RCC 7860 (cell line): ENCODE measurements at regions not wholly inside any gene's neighbourhood (a gene's known extent, or its start where the extent isn't known, plus 50 kb on each side); places are given as distances from the start of the nearest gene placed in this dataset.
"Not testable (repeated sequence)": the region's sequence is repeated elsewhere in the genome, so short reads cannot be mapped to it uniquely, and the experiment has no call there.

Experiments used
- DNase-seq: peaks from one replicate; pipeline ENCODE4 v3.0.0-alpha.2; 2015; ENCODE audit warnings: low spot score
- FAIRE-seq: peaks from 2 replicates; lab custom pipeline; 2012; peaks lifted over from hg19 to GRCh38; lab: Jason Lieb, UNC

DNA sequence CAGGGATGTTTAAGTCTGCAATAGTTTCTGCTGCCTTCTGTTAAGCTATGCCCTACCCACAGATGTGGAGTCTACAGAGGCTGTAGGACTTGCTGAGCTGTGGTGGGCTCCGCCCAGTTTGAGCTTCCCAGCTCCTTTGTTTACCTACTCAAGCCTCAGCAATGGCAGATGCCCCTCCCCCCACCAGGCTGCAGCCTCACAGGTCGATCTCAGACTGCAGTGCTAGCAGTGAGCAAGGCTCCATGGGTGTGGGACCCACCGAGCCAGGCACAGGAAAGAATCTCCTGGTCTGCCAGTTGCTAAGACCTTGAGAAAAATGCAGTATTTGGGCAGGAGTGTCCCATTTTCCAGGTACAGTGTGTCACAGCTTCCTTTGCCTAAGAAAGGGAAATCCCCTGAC lies 435.2 kb upstream of the TOM1L1 start:
- not testable (repeated sequence) for DNase-seq, FAIRE-seq

DNA sequence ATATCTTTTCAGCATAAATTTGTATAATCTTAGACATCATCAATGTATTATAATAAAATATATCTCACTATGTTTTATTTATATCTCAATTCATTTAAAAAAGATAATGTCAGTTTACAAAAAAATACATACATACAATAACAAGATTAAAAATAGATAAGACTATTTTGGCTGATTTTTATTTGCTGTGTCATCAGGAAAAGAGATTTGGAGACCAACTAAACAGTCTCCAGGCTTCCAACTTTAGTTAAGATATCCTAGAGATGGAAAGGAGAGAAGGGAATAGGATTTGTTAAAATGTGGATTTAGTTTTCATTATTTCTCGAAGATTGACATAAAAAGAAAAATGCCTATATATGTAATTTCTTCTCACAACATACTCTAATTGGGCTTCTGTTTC lies 433.8 kb upstream of the TOM1L1 start:
- DNase-seq, result no peak
- no peak for FAIRE-seq

DNA sequence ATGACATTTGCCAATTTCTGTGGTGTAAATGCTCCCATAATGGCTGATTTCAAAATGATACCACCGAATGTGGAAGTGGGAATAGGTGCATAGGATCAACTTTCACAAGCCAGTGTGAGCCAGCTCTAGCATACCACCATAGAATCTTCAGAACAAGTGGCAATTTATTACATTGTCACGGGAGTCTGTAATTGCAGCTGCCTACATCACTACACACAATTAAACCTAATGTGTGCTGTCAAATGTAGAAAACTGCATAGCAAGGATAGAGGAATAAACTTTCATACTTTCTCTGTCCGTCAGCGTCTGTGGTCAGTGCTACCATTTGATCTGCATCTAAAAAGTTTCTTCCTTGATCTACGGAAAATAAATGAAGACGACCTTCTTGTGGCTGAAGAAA lies 417.8 kb upstream of the TOM1L1 start:
- no peak for FAIRE-seq
- DNase-seq, result no peak

DNA sequence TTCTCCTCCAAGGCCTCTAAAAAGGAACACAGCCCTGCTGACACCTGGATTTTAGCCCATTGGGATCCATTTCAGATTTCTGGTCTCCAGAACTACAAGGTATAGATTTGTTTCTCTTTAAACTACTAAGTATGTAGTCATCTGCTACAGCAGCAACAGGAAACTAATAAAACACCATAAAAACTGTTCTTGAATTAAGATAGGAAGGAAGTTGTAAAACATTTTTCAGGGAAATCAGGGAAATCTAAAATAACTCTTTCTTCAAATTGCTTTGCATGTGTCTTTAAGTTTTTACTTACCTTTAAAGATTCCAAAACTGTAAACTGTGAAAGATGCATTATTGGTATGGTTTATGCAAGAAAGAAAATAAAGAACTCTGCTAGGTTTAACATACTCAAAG lies 407.0 kb upstream of the TOM1L1 start:
- no peak for FAIRE-seq

DNA sequence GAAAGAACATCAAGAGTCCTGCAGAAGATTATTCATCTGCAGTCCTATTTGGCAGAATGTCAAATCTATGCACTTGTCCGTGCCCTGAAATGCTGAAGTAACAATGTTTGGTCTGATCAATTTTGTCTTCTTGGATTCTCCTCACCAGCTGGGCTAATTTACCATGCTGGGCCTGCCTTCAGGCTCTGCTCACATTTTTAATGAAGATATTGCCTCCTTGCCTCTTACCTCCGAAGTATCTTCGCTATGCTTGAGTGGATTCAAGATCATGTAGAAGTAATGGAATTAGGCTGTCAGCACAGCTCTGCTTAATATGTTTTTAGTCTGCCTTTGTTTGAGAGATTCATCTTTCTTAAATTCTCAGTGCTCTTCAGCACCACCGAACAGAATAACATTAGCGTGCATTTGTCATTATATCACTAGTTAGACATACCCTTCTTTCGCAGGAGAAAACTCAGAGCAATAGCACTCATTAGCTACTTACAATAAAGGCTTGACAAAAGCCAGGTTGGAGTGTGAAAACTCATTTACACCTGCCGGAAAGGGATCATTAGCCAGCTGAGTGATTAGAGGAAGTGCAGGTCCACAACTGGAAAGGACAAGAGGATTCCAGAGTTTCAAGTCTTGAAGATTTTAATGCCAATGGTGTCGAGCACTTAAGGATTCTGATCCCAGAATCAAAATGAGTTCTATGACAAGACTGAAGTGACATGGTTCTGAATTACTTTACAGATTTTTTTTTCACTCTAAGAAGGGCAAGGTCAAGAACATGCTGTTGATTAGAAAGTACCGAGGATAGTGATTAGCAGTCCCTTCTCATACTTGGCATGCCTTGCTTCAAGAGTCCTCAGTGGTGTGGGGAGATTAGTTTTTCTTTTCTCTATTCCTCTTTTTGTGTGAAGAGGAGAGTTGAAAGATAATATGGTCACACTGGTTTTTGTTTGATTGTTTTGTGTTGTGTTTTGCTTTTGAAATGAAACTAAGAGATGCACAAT lies 405.6 kb upstream of the TOM1L1 start:
- no peak for FAIRE-seq
- DNase-seq, result no peak

More for the DNA sequence above, 407.0 kb upstream of the TOM1L1 start:
- DNase-seq, result no peak

DNA sequence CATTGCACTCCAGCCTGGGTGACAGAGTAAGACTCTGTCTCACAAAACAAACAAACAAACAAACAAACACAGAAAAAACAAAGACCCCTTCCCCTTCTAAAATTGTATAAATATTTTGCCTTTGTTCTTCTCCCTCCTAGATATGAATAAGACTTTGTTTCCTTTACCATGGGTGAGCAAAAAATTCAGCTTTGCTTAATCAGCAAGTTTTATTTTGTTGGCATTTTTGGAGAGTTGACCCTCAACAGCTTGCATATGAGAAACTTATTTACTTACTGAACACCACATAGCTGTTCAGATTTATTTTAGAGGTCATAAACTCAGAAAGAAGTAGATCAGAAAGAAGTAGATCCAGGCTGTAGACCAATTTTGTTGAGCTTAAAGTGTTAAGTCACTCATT lies 395.2 kb upstream of the TOM1L1 start:
- DNase-seq, result no peak

DNA sequence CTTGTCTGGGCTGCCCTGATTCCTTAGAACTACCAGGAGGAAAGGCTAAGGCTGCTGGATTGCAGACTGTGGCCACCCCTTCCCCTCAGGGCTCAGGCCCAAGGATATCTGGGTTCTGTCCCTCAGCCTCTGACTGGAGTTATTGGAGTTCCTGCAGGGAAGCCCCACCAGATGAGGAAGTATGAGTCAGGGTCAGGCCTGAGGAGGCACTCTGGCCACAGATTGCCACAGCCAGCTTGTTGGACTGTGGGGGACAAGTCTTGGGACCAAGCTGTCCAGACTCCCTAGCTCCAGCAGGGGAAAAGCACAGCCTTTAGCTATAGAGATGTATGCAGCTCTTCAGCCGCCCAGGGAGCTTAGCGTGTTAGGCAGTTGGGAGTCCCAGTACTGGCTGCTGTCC lies 381.9 kb upstream of the TOM1L1 start:
- FAIRE-seq (no peak), DNase-seq (no peak)

More for the DNA sequence above, 395.2 kb upstream of the TOM1L1 start:
- FAIRE-seq, result no peak

DNA sequence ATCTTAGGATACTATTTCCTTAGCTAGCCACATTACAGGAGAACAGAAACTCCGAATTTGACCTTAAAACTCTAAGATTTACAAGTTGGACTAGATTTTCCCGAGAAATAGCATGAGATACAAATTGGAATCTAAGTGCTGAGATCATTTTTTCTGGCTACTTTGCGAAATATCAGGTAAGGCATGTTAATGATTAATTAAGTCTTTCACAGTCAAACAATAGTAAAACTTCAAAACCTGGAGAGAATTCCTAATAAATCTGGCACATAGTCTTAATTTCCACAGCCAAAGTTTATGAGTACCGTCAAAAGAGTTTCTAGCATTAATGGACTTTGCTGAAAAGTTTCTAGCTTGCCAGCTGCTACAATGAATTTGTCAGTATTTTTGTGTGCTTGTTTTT lies 379.5 kb upstream of the TOM1L1 start:
- no peak for FAIRE-seq
- DNase-seq, result no peak

DNA sequence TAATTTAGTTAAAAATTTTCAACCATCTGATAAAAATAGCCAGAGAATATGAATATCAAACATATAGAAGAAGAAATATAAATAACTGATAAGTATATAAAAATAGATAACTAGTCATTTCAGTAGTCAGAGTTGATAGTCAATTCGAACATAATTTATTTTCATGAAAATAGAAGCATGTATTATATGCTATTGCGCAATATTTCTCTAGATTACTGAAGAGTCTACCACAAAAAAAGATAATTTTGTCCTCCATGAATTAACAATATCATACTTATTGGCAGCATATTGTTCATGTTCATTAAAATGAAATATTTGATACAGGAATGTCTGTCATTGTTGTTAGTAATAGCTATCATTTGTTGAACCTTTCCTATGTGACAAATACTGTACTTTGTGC lies 376.2 kb upstream of the TOM1L1 start:
- DNase-seq (no peak), FAIRE-seq (no peak)

DNA sequence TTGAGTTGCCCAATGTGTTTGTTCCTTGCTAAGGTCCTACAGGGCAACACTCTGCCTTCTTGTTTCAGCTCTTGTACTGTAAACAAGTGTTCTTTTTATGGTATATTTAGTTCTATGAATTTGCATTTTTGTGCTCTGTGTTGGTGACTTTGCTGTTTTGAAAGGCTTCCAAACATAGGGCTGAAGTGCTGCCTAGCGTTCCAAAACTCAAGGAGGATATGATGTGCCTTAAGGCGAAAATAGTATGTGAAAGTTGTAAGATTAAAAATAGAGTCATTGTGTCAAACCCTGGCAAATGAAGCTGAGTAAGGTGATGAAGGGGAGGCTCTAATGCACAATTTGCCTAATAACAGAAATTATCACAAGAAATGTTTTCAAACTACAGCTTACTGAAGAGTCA lies 372.7 kb upstream of the TOM1L1 start:
- DNase-seq (no peak), FAIRE-seq (no peak)

DNA sequence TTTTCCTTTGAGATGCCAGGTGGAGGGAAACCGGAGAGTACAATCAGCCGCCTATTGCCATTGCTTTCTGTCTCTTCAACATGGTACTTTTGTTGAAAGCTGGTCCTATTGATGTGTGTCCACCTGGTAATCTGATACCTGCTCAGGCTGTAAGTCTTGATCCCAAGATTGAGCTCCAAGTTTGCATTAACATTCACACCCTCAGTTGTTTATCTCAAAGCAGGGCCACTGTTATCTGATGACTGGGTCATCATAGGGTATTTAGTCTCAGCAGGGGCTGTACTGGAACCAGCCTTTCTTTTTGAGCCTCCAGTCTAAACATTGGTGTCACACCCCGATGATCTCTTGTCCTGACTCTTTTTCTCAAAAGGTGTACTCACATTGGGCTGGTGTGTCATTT lies 370.3 kb upstream of the TOM1L1 start:
- FAIRE-seq (no peak), DNase-seq (no peak)

DNA sequence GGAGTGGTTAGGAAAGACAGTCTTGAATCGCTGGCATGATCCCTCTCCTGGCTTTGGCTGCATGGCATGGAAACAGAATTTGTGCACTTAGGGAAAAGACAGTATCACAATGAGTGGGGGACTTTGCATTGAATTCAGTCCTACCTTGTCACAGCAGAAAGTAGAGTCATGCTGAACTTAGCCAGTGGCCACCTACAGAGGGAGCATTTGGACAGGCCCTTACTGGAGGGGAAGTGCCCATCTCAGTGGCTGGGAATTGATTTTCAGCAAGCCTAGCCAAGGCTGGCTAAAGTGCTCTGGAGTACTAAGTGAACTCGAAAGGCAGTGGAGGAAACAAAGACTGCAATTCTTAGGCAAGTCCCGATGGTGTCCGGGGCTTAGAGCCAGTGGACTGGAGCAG lies 364.3 kb upstream of the TOM1L1 start:
- DNase-seq, result no peak
- no peak for FAIRE-seq

DNA sequence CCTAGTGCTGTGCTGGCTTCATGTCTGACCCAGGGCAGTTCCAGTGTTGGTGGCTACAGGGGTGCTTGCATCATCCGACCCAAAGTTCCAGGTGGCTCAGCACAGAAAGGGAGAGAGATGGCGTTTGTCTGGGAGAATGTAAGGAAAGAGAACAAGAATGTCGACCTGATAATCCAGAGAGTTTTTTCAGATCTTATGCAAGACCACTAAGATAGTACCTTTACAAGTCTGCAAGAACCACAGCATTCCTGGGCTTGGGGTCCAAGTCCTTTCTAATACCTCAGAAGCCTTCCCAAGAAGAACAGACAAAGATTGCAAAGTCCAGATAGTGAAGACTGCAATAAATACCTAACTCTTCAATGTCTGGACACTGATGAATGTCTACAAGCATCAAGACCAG lies 363.0 kb upstream of the TOM1L1 start:
- DNase-seq (no peak), FAIRE-seq (no peak)

DNA sequence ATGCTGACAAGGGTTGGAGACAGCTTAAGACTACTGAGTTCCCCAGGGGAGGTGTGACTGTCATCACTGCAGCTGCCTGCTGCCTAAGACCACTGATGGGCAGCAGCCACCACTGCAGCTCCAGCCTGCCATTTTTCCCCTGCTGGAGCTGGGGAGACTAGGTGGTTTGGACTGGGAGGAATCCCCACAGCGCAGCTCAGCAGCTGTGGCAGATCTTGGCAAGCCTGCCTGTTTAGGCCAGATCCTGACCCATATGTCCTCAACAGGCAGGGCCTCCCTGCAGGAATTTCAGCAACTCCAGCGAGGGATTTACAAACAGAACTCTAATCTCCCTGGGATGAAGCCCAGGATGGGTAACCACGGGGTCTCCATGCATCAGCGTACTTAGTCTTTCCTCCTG lies 356.4 kb upstream of the TOM1L1 start:
- FAIRE-seq (no peak), DNase-seq (no peak)

DNA sequence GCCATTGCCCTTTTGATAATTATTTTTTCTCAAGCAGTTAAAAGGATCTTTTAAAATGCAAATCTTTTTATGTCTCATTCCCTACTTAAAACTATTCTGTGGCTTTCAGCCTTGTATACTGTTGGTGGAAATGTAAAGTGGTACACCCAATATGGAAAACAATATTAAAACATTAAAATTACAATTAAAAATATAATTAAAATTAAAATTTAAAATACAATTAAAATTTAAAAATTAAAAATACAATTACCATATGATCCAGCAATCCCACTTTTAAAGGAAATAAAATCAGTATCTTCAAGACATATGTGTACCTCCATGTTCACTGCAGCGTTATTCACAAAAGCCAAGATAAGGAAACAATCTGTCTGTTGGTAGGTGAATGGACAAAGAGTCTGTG lies 340.8 kb upstream of the TOM1L1 start:
- no peak for FAIRE-seq
- DNase-seq, result no peak

DNA sequence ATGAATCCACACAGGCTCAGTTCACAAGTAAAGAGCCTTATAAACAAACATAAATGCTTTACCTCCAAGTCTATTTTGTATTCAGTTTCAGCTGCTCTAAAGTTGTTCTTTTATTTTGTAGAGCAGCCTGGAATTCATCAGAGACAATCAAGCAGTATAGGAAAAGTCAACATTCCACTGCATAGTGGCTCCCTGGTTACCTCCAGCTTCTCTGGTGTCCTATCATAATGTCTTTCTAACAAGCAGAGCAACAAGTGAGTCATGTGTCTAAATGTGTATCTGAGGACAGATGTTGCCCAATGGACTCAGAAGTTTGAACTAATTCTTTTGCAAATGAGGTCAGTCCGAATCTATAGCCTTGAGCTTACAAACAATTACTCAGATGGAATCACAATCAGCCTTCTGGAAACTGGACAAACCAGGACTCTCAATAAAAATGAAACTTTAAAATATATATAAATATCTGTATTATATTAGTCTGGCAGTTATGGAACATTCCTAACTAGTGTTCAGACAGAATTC lies 292.0 kb upstream of the TOM1L1 start:
- no peak for DNase-seq
- no peak for FAIRE-seq

DNA sequence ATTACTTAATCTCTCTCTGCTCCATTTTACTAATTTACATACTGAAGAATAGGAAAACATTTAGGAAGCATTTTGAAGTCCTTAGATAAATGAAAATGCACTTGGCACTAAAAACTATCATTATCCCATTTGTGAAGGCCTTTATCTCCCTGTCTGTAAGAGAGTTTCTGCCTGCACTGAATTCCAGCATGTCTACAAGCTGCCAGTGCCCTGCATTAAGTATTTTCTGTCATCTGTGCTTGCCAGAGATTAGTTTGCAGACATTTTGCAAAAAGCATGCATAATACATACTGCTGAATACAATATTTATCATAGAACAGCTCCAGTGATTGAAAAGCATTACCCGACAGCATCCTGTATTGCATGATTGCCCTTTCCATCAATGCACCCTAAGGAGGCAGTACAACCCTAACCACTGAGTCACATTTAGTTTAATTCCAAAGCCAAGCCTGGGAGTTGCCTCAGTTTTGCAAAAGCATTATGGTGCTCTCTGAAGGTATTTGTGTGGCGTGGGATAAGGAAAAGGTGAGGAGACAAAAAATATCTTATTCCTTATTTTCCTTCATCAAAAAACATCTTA lies 280.2 kb upstream of the TOM1L1 start:
- FAIRE-seq (no peak), DNase-seq (no peak)

DNA sequence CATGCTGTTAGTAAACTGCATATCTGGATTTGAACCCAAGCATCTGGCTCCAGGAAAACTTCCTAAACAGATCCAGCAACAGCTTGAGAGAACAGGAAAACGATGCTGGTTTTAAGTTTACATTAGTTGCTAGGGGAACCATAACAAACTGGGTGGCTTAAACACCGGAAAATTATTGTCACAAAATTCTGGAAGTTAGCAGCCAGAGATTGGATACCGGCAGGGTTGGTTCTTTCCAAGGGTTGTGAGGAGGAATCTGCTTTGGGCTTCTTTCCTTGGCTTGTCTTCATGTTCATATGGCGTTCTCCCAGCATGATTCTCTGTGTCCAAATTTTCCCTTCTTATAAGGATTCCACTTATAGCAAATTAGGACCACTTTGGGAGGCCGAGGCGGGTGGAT lies 276.9 kb upstream of the TOM1L1 start:
- DNase-seq (no peak), FAIRE-seq (no peak)

DNA sequence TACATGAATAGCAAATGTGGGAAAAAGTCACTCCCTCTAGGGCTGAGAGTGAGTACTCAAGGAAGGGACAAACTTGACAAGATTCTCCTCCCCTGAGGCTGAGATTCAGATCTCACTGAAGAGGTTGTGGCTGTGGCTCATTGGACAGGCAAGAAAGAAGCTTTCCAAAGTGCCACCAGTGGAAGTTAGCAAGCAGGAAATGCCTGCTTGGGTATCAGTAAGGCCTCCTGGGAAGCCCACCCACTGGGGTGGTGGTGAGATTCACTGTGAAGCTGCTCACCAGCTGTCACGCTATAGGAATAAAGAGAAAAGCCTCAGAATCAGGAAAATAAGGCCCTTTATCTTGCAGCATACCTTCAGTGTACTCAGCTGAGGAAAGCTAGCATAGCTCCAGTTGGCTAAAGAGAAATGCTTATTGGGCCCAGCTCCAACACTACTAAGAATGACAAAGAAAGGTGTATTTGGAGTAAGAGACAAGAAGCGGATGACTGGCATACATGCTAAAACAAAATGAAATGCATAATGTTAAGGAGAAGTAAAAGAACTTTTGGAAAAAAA lies 274.4 kb upstream of the TOM1L1 start:
- no peak for FAIRE-seq
- DNase-seq, result no peak

DNA sequence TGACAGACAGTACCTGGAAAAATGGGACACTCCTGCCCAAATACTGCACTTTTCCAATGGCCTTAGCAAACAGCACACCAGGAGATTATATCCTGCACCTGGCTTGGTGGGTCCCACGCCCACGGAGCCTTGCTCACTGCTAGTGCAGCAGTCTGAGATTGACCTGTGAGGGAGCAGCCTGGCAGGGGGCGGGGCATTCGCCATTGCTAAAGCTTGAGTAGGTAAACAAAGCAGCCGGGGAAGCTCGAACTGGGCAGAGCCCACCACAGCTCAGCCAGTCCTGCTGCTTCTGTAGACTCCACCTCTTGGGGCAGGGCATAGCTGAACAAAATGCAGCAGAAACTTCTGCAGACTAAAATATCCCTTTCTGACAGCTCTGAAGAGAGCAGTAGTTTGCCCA lies 261.2 kb upstream of the TOM1L1 start:
- not testable (repeated sequence) for DNase-seq, FAIRE-seq

DNA sequence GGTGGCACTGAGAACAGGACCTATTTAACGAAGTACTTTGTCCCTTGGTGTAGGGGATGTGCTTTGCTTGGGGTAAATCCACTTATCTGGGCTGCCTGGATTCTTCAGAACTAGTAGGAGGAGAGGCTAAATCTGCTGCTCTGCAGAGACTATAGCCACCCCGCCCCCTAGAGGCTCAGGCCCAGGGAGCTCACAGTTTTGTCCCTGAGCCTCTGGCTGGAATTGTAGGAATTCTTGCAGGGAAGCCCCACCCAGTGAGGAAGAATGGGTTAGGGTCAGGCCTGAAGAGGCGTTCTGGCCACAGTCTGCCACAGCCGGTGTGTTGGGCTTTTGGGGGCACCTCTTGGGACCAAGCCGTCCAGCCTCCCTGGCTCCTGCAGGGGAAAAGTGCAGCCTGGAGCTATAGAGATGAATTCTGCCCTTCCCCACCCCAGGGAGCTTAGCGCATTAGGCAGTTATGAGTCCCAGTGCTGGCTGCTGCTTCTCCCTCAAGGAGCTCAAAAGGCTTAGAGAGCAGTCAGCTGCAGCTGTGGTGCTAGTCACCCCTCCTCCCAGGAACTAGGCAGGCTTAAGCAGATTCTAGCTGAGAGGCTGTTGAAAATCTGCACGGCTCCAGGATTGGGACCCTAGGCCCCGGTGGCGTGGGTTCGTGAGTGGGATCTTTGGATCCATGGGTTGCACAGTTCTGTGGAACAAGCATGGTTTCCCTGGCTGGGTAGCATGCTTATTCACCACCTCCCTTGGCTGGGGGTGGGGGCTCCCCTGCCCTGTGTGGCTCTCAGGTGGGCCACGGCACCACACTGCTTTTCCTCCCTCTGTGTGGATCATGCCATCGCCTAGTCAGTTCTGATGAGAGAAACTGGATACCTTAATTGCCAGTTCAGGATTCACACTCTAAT lies 237.4 kb upstream of the TOM1L1 start:
- no peak for FAIRE-seq
- DNase-seq, result no peak
